ENCODE measurements at regions not wholly inside any gene's neighbourhood (a gene's known extent, or its start where the extent isn't known, plus 50 kb on each side); places are given as distances from the start of the nearest gene placed in this dataset.

DNA sequence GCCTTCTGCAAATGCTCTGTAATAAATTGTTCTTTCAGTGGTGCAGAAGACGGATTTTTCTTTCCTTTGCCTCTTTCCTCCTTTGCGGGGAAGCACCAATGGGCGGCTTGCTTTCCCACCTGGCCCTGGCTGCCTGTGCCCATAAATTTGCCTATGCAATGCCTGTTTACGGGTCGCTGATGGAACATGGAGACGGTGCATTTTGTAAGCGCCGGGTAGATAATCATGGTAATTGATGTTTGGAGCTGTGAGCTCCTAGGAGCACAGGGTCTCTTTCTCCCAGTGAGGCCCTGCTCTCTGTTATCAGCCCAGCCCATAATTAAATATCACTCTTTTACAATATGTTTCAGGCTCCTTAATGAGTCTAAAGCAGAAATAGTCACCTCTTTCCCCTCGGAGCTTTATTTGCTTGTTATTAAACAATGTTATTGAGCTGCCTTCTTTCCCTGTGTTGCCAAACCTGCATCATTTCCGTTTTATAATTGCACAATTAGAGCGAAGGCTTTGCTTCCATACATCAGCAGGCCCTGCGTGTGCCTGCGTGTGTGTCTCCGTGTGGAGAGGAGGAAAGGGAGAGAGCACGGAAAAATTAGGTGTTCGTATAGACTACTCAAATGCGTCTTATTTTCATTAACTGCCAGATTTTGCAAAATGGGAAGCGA lies 437.4 kb upstream of the POU3F3 start:
- no peak overlapping the region for H3K4me3 ChIP-seq
- TF ChIP-seq EP300 (IDR thresholded peaks at IDR 0.05) = no peak
- DNase-seq (ENCODE audit: low spot score in 2 of 2) = no peak
- no peaks in the 10 kb centered on the region for H3K27me3 ChIP-seq
- no peaks in the 10 kb centered on the region for H3K4me1 ChIP-seq
- H3K9me3 ChIP-seq = no peaks in the 10 kb centered on the region
- WGBS, 2 donors = 73 to 75% methylated on average over 18 of the region's 18 CpGs
- no peaks in the 10 kb centered on the region for H3K36me3 ChIP-seq
- H3K27ac ChIP-seq = no peak overlapping the region

DNA sequence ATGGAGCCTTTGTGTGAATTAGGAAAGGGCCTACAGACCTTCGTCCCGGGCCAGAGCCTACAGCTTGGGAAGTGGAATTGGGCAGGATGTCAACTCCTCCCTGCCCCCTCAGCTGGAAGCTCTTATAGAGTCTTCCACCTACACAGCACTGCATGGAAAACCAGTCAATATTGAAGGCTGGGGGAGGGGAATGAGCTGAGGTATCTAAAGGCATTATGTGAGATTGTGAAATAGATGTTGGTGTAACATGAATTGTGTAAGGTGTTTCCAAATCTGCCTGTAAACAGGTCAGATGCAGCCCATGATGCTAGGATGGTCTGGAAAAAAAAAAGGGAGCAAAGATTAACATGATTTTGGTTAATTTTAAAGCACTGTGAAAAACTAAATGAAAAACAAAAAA lies 433.5 kb upstream of the POU3F3 start:
- no peak for DNase-seq (ENCODE audit: low spot score in 2 of 2)
- no peaks in the 10 kb centered on the region for H3K4me1 ChIP-seq
- no peak overlapping the region for H3K4me3 ChIP-seq
- H3K27me3 ChIP-seq = no peaks in the 10 kb centered on the region
- H3K27ac ChIP-seq = no peak overlapping the region
- 58 to 62% methylated on average over 2 of the region's 2 CpGs for WGBS, 2 donors
- TF ChIP-seq, protein P1, sequence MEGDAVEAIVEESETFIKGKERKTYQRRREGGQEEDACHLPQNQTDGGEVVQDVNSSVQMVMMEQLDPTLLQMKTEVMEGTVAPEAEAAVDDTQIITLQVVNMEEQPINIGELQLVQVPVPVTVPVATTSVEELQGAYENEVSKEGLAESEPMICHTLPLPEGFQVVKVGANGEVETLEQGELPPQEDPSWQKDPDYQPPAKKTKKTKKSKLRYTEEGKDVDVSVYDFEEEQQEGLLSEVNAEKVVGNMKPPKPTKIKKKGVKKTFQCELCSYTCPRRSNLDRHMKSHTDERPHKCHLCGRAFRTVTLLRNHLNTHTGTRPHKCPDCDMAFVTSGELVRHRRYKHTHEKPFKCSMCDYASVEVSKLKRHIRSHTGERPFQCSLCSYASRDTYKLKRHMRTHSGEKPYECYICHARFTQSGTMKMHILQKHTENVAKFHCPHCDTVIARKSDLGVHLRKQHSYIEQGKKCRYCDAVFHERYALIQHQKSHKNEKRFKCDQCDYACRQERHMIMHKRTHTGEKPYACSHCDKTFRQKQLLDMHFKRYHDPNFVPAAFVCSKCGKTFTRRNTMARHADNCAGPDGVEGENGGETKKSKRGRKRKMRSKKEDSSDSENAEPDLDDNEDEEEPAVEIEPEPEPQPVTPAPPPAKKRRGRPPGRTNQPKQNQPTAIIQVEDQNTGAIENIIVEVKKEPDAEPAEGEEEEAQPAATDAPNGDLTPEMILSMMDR (IDR thresholded peaks at IDR 0.05) = no peak
- TF ChIP-seq EP300 (IDR thresholded peaks at IDR 0.05) (no peak), POLR2A (IDR thresholded peaks at IDR 0.05) (no peak)
- no peaks in the 10 kb centered on the region for H3K36me3 ChIP-seq
- no peaks in the 10 kb centered on the region for H3K9me3 ChIP-seq

DNA sequence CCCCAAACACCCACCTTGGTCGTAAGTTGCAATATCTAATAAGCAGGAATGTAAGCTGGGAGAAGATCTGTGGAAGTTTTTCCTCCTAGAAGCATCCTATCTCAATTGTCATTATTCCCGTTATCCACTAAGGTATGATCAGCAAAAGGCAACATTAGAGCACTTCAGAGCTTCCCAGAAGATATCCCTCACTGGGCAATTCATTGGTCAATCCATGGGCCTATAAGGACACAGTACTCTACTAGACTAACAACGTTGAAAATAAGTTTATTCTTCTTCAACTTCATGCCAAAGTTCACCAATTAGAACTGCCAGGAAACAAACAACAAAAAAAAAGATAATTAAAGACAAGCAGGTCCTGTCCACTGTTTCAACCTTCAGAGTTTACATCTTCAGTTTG lies 433.0 kb upstream of the POU3F3 start:
- 82 to 89% methylated on average over 3 of the region's 3 CpGs for WGBS, 2 donors
- no peaks in the 10 kb centered on the region for H3K4me1 ChIP-seq
- no peak for DNase-seq (ENCODE audit: low spot score in 2 of 2)
- no peak overlapping the region for H3K27ac ChIP-seq
- no peaks in the 10 kb centered on the region for H3K36me3 ChIP-seq
- H3K27me3 ChIP-seq = no peaks in the 10 kb centered on the region
- no peak for TF ChIP-seq EP300 (IDR thresholded peaks at IDR 0.05)
- TF ChIP-seq, protein P1 (IDR thresholded peaks at IDR 0.05) = no peak
- TF ChIP-seq POLR2A (IDR thresholded peaks at IDR 0.05) = no peak
- no peak overlapping the region for H3K4me3 ChIP-seq
- H3K9me3 ChIP-seq = no peaks in the 10 kb centered on the region

DNA sequence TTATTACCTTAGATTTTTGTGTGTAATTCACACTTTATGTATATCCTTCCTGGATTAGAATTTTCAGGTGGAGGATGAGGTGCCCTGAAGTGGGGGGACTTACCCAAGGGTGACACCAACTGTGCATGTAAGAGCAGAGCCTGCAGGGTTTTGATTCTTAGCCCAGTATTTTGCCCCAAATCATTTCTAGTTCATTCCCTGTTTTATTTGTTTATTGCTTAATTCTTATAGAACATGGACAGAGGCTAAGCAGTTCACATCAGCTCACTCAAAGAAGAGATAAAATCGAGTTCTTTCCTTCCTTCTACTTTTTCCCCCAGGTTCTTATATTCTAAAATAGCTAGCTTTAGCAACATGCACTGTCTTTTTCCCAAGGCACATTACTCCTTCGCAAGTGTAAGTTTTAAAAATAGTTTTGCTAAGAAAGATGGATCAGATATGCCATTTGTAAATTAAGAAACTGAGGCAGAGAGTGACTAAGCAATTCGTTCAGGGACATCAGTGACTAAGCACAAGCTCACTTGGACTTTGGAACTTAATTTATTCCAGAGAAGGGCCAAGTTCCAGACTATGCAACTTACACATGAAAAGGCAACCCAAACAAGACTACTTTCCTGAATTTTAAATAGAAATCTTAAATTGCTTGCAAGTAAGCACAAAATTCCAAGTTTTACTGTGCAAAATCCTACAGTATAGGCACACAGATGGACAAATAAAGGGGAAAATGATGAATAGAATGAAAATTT lies 427.9 kb upstream of the POU3F3 start:
- 71 to 73% methylated on average over 3 of the region's 3 CpGs for WGBS, 2 donors
- H3K27ac ChIP-seq = no peak overlapping the region
- DNase-seq (ENCODE audit: low spot score in 2 of 2) = no peak
- no peaks in the 10 kb centered on the region for H3K9me3 ChIP-seq
- no peaks in the 10 kb centered on the region for H3K36me3 ChIP-seq
- H3K27me3 ChIP-seq = no peaks in the 10 kb centered on the region
- H3K4me1 ChIP-seq = no peaks in the 10 kb centered on the region
- TF ChIP-seq, protein P1 (IDR thresholded peaks at IDR 0.05) = no peak
- no peak overlapping the region for H3K4me3 ChIP-seq

DNA sequence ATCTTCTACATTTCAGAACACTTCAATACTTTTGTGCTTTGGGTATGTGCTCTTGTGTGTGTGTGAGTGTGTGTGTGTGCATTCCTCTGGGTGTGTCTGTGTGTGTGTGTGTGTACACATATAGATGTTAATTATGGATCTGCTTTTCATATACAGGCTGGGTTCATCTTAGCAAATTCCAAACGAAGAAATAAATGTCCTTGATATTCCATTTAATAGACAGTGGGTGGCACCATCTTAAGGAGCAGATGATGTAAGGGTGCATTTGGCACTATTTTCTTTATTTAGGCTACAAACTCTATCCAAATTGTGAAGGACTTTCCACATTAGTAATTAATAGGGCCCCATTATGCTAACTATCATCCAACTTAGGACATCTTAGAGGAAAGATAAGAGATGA lies 425.8 kb upstream of the POU3F3 start:
- Histone ChIP-seq H3K27me3 (no peaks in the 10 kb centered on the region), H3K9me3 (no peaks in the 10 kb centered on the region), H3K27ac (no peak overlapping the region), H3K36me3 (no peaks in the 10 kb centered on the region), H3K4me3 (no peak overlapping the region), H3K4me1 (no peaks in the 10 kb centered on the region)
- DNase-seq (ENCODE audit: low spot score in 2 of 2) = no peak
- WGBS, 2 donors = 59 to 75% methylated on average over 1 of the region's 1 CpG
- TF ChIP-seq POLR2A (IDR thresholded peaks at IDR 0.05) (no peak), EP300 (IDR thresholded peaks at IDR 0.05) (no peak)
- TF ChIP-seq, protein P1 (IDR thresholded peaks at IDR 0.05) = no peak
